DOHH2 (cell line): ENCODE measurements at regions not wholly inside any gene's neighbourhood (a gene's known extent, or its start where the extent isn't known, plus 50 kb on each side); places are given as distances from the start of the nearest gene placed in this dataset.

ENCODE experiments used
- H3F3A ChIP-seq: fragments of 200-600 bp; sonication (generic), shearing (Covaris generic); 2 replicates; pipeline ENCODE4 v1.6.0; 2016; ENCODE audit warnings: antibody characterized with exemption, mild to moderate bottlenecking; ENCODE audit not compliant: control insufficient read depth, insufficient read depth
- H3K27ac ChIP-seq: fragments of 200-600 bp; sonication (generic); 2 replicates; pipeline ENCODE4 v1.5.1; 2014; ENCODE audit warnings: low read depth, mild to moderate bottlenecking, low read length, moderate library complexity
- H3K27me3 ChIP-seq: fragments of 200-600 bp; sonication (generic); 2 replicates; pipeline ENCODE4 v1.6.1; 2014; ENCODE audit warnings: mild to moderate bottlenecking, low read length, mixed read lengths; ENCODE audit not compliant: control insufficient read depth
- H3K36me3 ChIP-seq: fragments of 200-600 bp; sonication (generic); 2 replicates; pipeline ENCODE4 v1.6.1; 2014; ENCODE audit warnings: mild to moderate bottlenecking, low read length, moderate library complexity, mixed read lengths; ENCODE audit not compliant: control insufficient read depth
- H3K4me1 ChIP-seq: fragments of 200-600 bp; sonication (generic); 2 replicates; pipeline ENCODE4 v1.6.1; 2014; ENCODE audit warnings: mild to moderate bottlenecking, low read length, mixed read lengths; ENCODE audit not compliant: control insufficient read depth
- H3K4me2 ChIP-seq: fragments of 200-600 bp; sonication (generic); 2 replicates; pipeline ENCODE4 v1.6.0; 2014; ENCODE audit warnings: mild to moderate bottlenecking, low read length, moderate library complexity
- H3K4me3 ChIP-seq: fragments of 200-600 bp; sonication (generic); 2 replicates; pipeline ENCODE4 v1.5.1; 2014; ENCODE audit warnings: mild to moderate bottlenecking, low read length, mixed read lengths
- H3K79me2 ChIP-seq: fragments of 200-600 bp; sonication (generic); 2 replicates; pipeline ENCODE4 v1.6.1; 2014; ENCODE audit warnings: mild to moderate bottlenecking, low read length, mixed read lengths; ENCODE audit not compliant: control insufficient read depth
- H3K9me2 ChIP-seq: fragments of 200-600 bp; sonication (generic); replicated peaks from 2 replicates; pipeline ENCODE4 v1.6.1; 2014; ENCODE audit warnings: mild to moderate bottlenecking, low read length, mixed read lengths; ENCODE audit not compliant: control insufficient read depth
- H3K9me3 ChIP-seq: fragments of 200-600 bp; sonication (generic); 2 replicates; pipeline ENCODE4 v1.6.1; 2014; ENCODE audit warnings: antibody characterized with exemption, low read length, mixed read lengths; ENCODE audit not compliant: control insufficient read depth, insufficient read depth
- H4K20me1 ChIP-seq: fragments of 200-600 bp; sonication (generic); 2 replicates; pipeline ENCODE4 v1.6.0; 2014; ENCODE audit warnings: low read depth, mild to moderate bottlenecking, antibody characterized with exemption, low read length, moderate library complexity; ENCODE audit not compliant: control insufficient read depth, insufficient read depth
- EZH2phosphoT487 ChIP-seq: fragments of 200-600 bp; sonication (generic); IDR thresholded peaks from 2 replicates; pipeline ENCODE4 v1.6.1; 2017; ENCODE audit warnings: borderline replicate concordance, mild to moderate bottlenecking, antibody characterized with exemption, low read length, moderate library complexity, mixed read lengths
- TF ChIP-seq, protein P1 (sequence below): fragments of 200-600 bp; sonication (generic); IDR thresholded peaks from one replicate; pipeline ENCODE4 v1.5.1; 2014; ENCODE audit warnings: antibody characterized with exemption, mild to moderate bottlenecking, low read depth, low read length; ENCODE audit not compliant: poor library complexity, severe bottlenecking

DNA sequence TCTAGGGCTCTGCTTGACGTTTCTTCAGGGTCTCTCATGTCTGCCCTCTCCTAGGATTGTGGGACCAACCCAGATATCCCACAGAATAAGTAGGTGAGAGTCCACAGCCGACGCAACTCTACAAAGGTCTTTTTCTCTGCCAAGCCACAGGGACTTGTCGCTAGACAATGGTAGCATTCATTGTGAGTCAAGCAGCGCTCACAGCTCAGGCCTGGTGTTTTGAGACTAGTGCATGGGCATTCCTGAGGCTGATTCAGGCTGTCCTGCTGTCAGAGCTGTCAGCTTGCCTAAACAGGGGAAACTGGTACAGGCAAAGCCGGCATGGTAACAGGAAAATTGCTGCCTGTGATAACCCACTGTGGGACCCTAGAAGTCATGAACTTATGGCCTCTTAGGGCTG lies 610.6 kb upstream of the TSPY4 start:
- Histone ChIP-seq H3K4me1 (no peaks in the 10 kb centered on the region), H3F3A (no peaks in the 10 kb centered on the region), H3K27ac (no peak overlapping the region), H3K9me2 (no peaks in the 10 kb centered on the region), H3K79me2 (no peaks in the 10 kb centered on the region), H3K36me3 (no peaks in the 10 kb centered on the region), H3K9me3 (no peaks in the 10 kb centered on the region), H3K27me3 (no peaks in the 10 kb centered on the region), H3K4me2 (no peak overlapping the region), H3K4me3 (no peak overlapping the region), H4K20me1 (no peaks in the 10 kb centered on the region)
- TF ChIP-seq, protein P1, sequence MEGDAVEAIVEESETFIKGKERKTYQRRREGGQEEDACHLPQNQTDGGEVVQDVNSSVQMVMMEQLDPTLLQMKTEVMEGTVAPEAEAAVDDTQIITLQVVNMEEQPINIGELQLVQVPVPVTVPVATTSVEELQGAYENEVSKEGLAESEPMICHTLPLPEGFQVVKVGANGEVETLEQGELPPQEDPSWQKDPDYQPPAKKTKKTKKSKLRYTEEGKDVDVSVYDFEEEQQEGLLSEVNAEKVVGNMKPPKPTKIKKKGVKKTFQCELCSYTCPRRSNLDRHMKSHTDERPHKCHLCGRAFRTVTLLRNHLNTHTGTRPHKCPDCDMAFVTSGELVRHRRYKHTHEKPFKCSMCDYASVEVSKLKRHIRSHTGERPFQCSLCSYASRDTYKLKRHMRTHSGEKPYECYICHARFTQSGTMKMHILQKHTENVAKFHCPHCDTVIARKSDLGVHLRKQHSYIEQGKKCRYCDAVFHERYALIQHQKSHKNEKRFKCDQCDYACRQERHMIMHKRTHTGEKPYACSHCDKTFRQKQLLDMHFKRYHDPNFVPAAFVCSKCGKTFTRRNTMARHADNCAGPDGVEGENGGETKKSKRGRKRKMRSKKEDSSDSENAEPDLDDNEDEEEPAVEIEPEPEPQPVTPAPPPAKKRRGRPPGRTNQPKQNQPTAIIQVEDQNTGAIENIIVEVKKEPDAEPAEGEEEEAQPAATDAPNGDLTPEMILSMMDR, result no peak
- TF ChIP-seq EZH2phosphoT487, result no peak

DNA sequence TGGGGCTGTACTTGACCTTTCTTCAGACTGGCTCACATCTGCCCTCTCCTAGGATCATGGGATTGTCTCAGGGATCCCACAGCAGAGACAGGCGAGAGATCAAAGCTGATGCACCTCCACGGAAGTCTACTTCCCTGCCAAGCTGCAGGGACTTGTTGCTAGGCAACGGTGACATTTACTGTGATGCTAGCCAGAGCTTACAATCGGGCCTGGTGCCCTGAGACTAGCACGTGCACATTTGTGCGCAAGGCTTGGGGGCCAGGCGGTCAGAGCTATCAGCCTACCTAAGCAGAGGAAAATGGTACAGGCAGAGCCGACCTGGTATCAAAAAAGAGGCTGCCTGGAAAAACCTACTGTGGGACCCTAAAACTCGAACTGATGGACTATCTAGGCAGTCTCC lies 607.3 kb upstream of the TSPY4 start:
- no peaks in the 10 kb centered on the region for H4K20me1 ChIP-seq
- TF ChIP-seq, protein P1, result no peak
- TF ChIP-seq EZH2phosphoT487, result no peak
- no peaks in the 10 kb centered on the region for H3K79me2 ChIP-seq
- no peak overlapping the region for H3K4me3 ChIP-seq
- H3K4me2 ChIP-seq, result no peak overlapping the region
- no peaks in the 10 kb centered on the region for H3F3A ChIP-seq
- H3K27ac ChIP-seq, result no peak overlapping the region
- H3K4me1 ChIP-seq, result no peaks in the 10 kb centered on the region
- no peaks in the 10 kb centered on the region for H3K27me3 ChIP-seq
- H3K36me3 ChIP-seq, result no peaks in the 10 kb centered on the region
- no peaks in the 10 kb centered on the region for H3K9me3 ChIP-seq
- H3K9me2 ChIP-seq, result no peaks in the 10 kb centered on the region

DNA sequence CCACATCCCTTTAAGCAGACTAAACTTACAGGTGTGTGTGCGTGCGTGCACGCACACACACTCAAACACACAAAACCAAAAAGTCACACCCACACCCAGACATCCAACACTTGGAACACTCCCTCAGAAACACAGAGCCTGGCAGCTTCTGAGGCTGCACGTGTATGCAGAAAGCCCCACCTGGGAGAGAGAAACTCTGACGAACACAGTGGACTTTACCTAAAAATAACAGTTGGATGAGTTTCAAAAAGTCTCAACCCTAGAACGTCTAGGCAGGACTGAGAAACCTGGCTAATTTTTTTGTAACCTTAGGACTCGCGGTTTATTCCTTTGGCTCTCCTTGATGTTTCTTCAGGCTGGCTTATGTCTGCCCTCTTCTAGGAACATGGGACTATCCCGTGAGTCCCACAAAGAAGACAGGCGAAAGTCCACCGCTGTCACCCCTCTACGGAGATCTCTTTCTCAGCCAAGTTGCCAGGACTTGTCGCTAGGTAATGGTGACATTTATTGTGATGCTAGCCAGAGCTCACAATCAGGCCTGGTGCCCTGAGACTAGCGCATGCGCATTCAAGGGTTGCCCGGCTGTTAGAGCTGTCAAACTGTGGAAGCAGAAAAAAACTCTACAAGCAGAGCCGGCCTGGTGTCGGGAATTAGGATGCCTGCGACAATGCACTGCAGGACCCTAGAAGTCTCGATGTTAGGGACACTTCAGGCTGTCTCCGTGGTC lies 595.8 kb upstream of the TSPY4 start:
- no peaks in the 10 kb centered on the region for H3K79me2 ChIP-seq
- no peaks in the 10 kb centered on the region for H3K36me3 ChIP-seq
- TF ChIP-seq, protein P1, result no peak
- TF ChIP-seq EZH2phosphoT487, result no peak
- H3K9me3 ChIP-seq, result no peaks in the 10 kb centered on the region
- no peaks in the 10 kb centered on the region for H3K4me1 ChIP-seq
- H3K4me2 ChIP-seq, result no peak overlapping the region
- H3K27me3 ChIP-seq, result no peaks in the 10 kb centered on the region
- no peak overlapping the region for H3K27ac ChIP-seq
- H3F3A ChIP-seq, result no peaks in the 10 kb centered on the region
- no peaks in the 10 kb centered on the region for H3K9me2 ChIP-seq
- H4K20me1 ChIP-seq, result no peaks in the 10 kb centered on the region
- no peak overlapping the region for H3K4me3 ChIP-seq
